ENCODE measurements at regions not wholly inside any gene's neighbourhood (a gene's known extent, or its start where the extent isn't known, plus 50 kb on each side); places are given as distances from the start of the nearest gene placed in this dataset.

DNA sequence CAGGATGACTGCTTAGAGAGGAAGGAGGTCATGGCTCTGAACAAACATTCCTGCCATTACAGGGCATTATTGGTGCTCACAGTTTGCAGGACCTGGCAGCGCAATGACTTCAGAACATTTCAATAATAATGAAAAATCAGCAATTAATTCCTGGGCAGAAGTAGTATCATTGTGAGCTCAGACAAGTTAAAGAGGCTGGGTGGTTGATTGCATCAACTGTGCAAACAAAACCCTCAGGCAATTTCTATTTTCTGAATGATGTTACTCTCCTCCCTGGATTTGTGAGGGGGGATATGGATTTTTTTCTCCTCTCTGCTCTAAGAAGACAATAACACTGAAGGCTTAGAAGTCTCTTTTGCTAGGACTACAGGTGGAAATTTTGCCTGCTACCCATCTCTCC, 168.1 kb upstream of the TACR1 start:
- no peaks in the 10 kb centered on the region for H3K36me3 ChIP-seq
- no peak overlapping the region for H3K4me3 ChIP-seq
- no peaks in the 10 kb centered on the region for H3K27me3 ChIP-seq
- ATAC-seq (no peak), DNase-seq (no peak)
- TF ChIP-seq, protein P1, sequence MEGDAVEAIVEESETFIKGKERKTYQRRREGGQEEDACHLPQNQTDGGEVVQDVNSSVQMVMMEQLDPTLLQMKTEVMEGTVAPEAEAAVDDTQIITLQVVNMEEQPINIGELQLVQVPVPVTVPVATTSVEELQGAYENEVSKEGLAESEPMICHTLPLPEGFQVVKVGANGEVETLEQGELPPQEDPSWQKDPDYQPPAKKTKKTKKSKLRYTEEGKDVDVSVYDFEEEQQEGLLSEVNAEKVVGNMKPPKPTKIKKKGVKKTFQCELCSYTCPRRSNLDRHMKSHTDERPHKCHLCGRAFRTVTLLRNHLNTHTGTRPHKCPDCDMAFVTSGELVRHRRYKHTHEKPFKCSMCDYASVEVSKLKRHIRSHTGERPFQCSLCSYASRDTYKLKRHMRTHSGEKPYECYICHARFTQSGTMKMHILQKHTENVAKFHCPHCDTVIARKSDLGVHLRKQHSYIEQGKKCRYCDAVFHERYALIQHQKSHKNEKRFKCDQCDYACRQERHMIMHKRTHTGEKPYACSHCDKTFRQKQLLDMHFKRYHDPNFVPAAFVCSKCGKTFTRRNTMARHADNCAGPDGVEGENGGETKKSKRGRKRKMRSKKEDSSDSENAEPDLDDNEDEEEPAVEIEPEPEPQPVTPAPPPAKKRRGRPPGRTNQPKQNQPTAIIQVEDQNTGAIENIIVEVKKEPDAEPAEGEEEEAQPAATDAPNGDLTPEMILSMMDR (IDR thresholded peaks at IDR 0.05), result no peak
- no peaks in the 10 kb centered on the region for H3K4me1 ChIP-seq
- no peak overlapping the region for H3K27ac ChIP-seq
- H3K9me3 ChIP-seq, result peaks cover 0 to 6% of the 10 kb centered on the region in 2 donors
- intact Hi-C loops (cut with DNase I), result no loop called here

DNA sequence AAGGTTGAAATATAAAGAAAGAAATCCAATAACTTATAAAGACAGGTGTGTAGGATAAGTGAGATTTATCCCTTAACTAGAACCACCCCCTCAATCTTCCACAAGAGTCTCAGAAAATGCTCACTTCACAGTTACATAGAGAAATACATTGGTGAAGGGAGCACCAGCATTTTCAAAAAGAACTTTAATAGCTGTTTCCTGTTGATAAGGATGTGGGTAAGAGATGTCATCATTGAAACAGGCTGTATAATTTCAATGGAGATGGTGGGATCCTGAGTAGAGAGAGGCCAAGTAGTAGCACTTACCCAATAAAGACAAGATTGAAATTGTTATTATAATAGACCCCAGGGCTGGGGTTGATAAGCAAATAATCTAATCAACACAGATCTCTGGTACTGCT, 162.2 kb upstream of the TACR1 start:
- H3K27ac ChIP-seq, result no peak overlapping the region
- no peak for ATAC-seq
- H3K36me3 ChIP-seq, result no peaks in the 10 kb centered on the region
- DNase-seq, result no peak
- no peaks in the 10 kb centered on the region for H3K27me3 ChIP-seq
- H3K4me3 ChIP-seq, result no peak overlapping the region
- TF ChIP-seq, protein P1 (IDR thresholded peaks at IDR 0.05), result no peak
- no peaks in the 10 kb centered on the region for H3K9me3 ChIP-seq
- no peaks in the 10 kb centered on the region for H3K4me1 ChIP-seq
- intact Hi-C loops (cut with DNase I), result no loop called here

DNA sequence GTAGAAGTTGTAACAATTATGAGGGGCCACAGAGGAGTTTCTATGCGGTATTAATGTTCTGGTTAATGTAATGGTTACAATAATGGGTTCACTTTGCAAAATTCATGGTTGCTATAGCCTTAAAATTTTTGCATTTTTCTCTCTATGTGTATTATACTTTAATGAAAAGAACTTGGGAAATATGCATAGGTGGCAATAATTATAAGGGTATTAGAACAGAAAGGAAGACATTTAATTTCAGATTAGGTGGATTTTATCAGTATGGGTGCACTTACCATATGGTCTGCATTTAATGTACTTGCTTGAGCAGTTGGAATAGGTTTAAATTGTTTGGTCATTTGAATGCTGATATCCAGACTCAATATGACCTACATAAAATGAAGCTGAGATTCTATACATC, 161.6 kb upstream of the TACR1 start:
- Histone ChIP-seq H3K36me3 (no peaks in the 10 kb centered on the region), H3K27me3 (no peaks in the 10 kb centered on the region), H3K9me3 (no peaks in the 10 kb centered on the region), H3K4me1 (no peaks in the 10 kb centered on the region), H3K27ac (no peak overlapping the region), H3K4me3 (no peak overlapping the region)
- intact Hi-C loops (cut with DNase I), result no loop called here
- DNase-seq (no peak), ATAC-seq (no peak)
- TF ChIP-seq, protein P1 (IDR thresholded peaks at IDR 0.05), result no peak

DNA sequence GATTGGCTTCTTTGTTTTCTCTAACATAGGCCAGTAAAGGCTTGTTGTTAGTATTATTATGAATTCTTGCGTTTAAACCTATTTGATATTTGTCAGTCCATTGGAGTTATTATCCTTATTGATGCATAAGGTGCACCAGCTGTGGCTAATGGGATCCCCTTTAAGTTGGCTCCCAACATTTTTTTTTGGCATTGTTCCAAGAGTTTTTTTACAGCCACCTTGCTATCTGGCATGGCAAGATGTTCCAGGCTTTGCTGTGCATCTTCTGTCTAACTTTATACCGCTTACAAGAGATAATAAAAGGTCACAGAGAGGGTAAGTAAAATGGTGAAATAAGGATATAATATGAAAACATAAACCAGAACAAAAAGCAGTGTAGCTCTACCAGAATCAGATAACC, 157.5 kb upstream of the TACR1 start:
- no peaks in the 10 kb centered on the region for H3K36me3 ChIP-seq
- H3K4me3 ChIP-seq, result no peak overlapping the region
- intact Hi-C loops (cut with DNase I), result no loop called here
- no peaks in the 10 kb centered on the region for H3K27me3 ChIP-seq
- H3K27ac ChIP-seq, result no peak overlapping the region
- TF ChIP-seq, protein P1 (IDR thresholded peaks at IDR 0.05), result no peak
- DNase-seq, result no peak
- H3K9me3 ChIP-seq, result no peaks in the 10 kb centered on the region
- no peaks in the 10 kb centered on the region for H3K4me1 ChIP-seq
- no peak for ATAC-seq

DNA sequence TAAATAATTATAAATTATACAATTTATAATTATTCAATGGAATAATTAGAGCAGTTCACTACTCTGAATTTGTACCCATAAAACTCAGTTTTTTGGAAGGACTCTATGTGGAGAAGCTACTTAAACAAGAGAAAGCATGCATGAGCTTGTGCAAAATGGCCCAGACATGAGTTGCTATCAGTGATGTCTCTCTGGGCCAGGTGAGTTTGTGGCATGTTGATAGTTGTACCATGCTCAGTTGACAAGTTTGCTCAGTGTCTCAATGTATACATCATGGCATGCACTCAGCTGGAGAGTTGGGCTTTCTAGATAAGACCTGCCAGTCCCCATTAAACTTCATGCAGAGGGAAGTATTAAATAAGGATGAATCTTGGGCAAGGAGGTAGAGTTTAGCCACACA, 153.8 kb upstream of the TACR1 start:
- H3K36me3 ChIP-seq, result no peaks in the 10 kb centered on the region
- H3K4me3 ChIP-seq, result no peak overlapping the region
- intact Hi-C loops (cut with DNase I), result no loop called here
- H3K27ac ChIP-seq, result no peak overlapping the region
- TF ChIP-seq, protein P1 (IDR thresholded peaks at IDR 0.05), result no peak
- no peaks in the 10 kb centered on the region for H3K4me1 ChIP-seq
- no peaks in the 10 kb centered on the region for H3K27me3 ChIP-seq
- H3K9me3 ChIP-seq, result no peaks in the 10 kb centered on the region
- ATAC-seq (no peak), DNase-seq (no peak)

All from left lung (tissue), 4 donors.